Activated T-helper 17 cell treated with anti-CD3 and anti-CD28 coated beads, Interleukin-2, amount 50 U/mL, for 72 hours (primary cell): ENCODE measurements at regions not wholly inside any gene's neighbourhood (a gene's known extent, or its start where the extent isn't known, plus 50 kb on each side); places are given as distances from the start of the nearest gene placed in this dataset.
"Not testable (repeated sequence)": the region's sequence is repeated elsewhere in the genome, so short reads cannot be mapped to it uniquely, and the experiment has no call there.

Experiments
- ATAC-seq: fragments of 150-1000 bp; cut with Tn5 transposase; replicated peaks from 2 replicates; pipeline ENCODE4 v1.10.0; 2021; ENCODE audit warnings: mild to moderate bottlenecking, moderate library complexity
- H3K27ac Mint-ChIP-seq: one replicate; pipeline ENCODE4 v1.8.0; 2022; ENCODE audit warnings: mixed read lengths
- H3K27me3 Mint-ChIP-seq: one replicate; pipeline ENCODE4 v1.8.0; 2022; ENCODE audit warnings: mixed read lengths
- H3K36me3 Mint-ChIP-seq: one replicate; pipeline ENCODE4 v1.8.0; 2022; ENCODE audit warnings: low read depth, mild to moderate bottlenecking, mixed read lengths
- H3K4me1 Mint-ChIP-seq: one replicate; pipeline ENCODE4 v1.8.0; 2022; ENCODE audit warnings: mixed read lengths
- H3K4me3 Mint-ChIP-seq: one replicate; pipeline ENCODE4 v1.8.0; 2022; ENCODE audit warnings: mild to moderate bottlenecking, mixed read lengths
- H3K9me3 Mint-ChIP-seq: one replicate; pipeline ENCODE4 v1.8.0; 2022; ENCODE audit warnings: mixed read lengths

GRCh38 chr7:120184866-120185265, 88.1 kb upstream of the KCND2 start:
- Mint-ChIP-seq H3K27me3 (no peaks in the 10 kb centered on the region), H3K4me3 (no peak overlapping the region), H3K27ac (no peak overlapping the region), H3K36me3 (no peaks in the 10 kb centered on the region), H3K4me1 (no peaks in the 10 kb centered on the region), H3K9me3 (peaks cover 8% of the 10 kb centered on the region)
- ATAC-seq, result no peak

- no peak for ATAC-seq
- Mint-ChIP-seq H3K4me3 (no peak overlapping the region), H3K36me3 (no peaks in the 10 kb centered on the region), H3K4me1 (no peaks in the 10 kb centered on the region), H3K9me3 (peaks cover 4% of the 10 kb centered on the region), H3K27me3 (no peaks in the 10 kb centered on the region), H3K27ac (no peak overlapping the region)
Observed at GRCh38 chr7:120185940-120186682, 86.9 kb upstream of the KCND2 start.

GRCh38 chr7:120186688-120187087, 86.3 kb upstream of the KCND2 start:
- ATAC-seq, result no peak
- H3K9me3 Mint-ChIP-seq, result peaks cover 4% of the 10 kb centered on the region
- no peaks in the 10 kb centered on the region for H3K4me1 Mint-ChIP-seq
- no peaks in the 10 kb centered on the region for H3K36me3 Mint-ChIP-seq
- H3K27me3 Mint-ChIP-seq, result no peaks in the 10 kb centered on the region
- no peak overlapping the region for H3K27ac Mint-ChIP-seq
- H3K4me3 Mint-ChIP-seq, result no peak overlapping the region

GRCh38 chr7:120189623-120190022, 83.4 kb upstream of the KCND2 start:
- Mint-ChIP-seq H3K4me3 (no peak overlapping the region), H3K27me3 (no peaks in the 10 kb centered on the region), H3K36me3 (no peaks in the 10 kb centered on the region), H3K9me3 (peaks cover 8% of the 10 kb centered on the region), H3K27ac (no peak overlapping the region), H3K4me1 (no peaks in the 10 kb centered on the region)
- ATAC-seq, result no peak

- no peaks in the 10 kb centered on the region for H3K36me3 Mint-ChIP-seq
- H3K9me3 Mint-ChIP-seq, result peaks cover 13% of the 10 kb centered on the region
- H3K27me3 Mint-ChIP-seq, result no peaks in the 10 kb centered on the region
- H3K4me3 Mint-ChIP-seq, result no peak overlapping the region
- ATAC-seq, result no peak
- no peaks in the 10 kb centered on the region for H3K4me1 Mint-ChIP-seq
- H3K27ac Mint-ChIP-seq, result no peak overlapping the region
Observed at GRCh38 chr7:120190109-120190508, 82.9 kb upstream of the KCND2 start.

DNA sequence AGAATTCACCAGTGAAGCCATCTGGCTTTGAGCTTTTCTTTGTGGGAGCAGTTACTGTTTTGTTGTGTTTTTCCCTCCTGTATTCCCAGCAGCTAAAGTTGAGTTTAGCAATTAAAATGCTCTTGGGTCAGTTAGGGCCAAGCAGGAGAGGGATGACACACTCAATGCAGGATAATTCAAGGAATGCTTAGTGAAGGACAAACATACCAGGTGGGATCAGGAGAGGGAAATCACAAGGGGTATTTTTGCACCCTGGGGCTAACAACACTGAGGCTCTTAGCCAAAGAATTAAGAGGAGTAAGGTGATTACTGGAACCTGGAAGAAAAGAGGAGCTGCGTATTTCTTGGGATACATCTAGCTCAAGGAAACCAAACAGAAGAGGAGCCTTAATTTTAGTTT, 82.4 kb upstream of the KCND2 start:
- Mint-ChIP-seq H3K27me3 (no peaks in the 10 kb centered on the region), H3K4me1 (no peaks in the 10 kb centered on the region), H3K9me3 (peaks cover 16% of the 10 kb centered on the region)

GRCh38 chr7:120191423-120191822, 81.6 kb upstream of the KCND2 start:
- H3K4me1 Mint-ChIP-seq, H3K36me3 Mint-ChIP-seq, H3K4me3 Mint-ChIP-seq, ATAC-seq, H3K27ac Mint-ChIP-seq, H3K27me3 Mint-ChIP-seq: not testable (repeated sequence)
- H3K9me3 Mint-ChIP-seq, result peaks cover 16% of the 10 kb centered on the region

More for the DNA sequence above, 82.4 kb upstream of the KCND2 start:
- no peak for ATAC-seq
- Mint-ChIP-seq H3K36me3 (no peaks in the 10 kb centered on the region), H3K27ac (no peak overlapping the region), H3K4me3 (no peak overlapping the region)

DNA sequence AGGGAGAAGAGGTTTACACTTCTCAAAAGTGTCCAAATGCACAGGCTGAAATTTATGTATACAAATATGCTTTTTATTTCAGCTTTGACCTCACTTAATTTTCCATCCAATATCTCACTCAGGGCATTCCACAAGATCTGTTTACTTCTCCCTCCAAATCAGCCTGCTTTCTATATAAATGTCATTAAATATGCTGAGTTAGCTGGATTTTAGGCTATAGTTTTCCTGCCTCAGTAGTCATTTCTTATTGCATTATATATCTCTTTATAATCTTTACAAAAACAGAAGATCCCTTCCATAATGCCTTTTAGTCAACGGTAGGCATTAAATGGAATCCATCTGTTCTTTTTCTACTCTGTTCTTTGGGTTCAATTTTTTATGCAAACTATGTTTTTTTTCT, 71.7 kb upstream of the KCND2 start:
- H3K36me3 Mint-ChIP-seq, result no peaks in the 10 kb centered on the region
- no peaks in the 10 kb centered on the region for H3K4me1 Mint-ChIP-seq

DNA sequence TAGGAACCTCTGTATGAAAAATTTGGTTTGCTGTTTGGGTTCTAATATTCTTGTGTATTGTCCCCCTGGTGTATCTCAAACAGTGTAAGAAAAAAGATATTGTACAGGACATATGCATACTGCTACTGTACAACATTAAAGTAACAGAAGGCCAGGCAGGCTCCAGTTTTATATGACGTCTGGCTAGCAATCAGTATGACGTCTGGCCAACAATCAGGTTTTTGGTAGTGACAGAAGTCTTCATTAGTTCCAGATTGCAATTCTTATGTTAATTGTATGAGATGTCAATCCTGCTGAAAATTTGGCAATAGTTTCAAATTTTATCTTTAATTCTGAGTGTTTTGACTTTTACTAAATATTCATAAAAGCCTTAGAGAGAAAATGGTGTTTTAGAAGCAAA, 67.9 kb upstream of the KCND2 start:
- Mint-ChIP-seq H3K27ac (no peak overlapping the region), H3K36me3 (no peaks in the 10 kb centered on the region), H3K9me3 (peaks cover 20% of the 10 kb centered on the region), H3K4me1 (no peaks in the 10 kb centered on the region), H3K27me3 (no peaks in the 10 kb centered on the region), H3K4me3 (no peak overlapping the region)
- no peak for ATAC-seq

More for the DNA sequence above, 71.7 kb upstream of the KCND2 start:
- ATAC-seq, result no peak
- no peak overlapping the region for H3K4me3 Mint-ChIP-seq
- no peaks in the 10 kb centered on the region for H3K27me3 Mint-ChIP-seq
- H3K9me3 Mint-ChIP-seq, result peaks cover 10% of the 10 kb centered on the region
- H3K27ac Mint-ChIP-seq, result no peak overlapping the region

- no peaks in the 10 kb centered on the region for H3K27me3 Mint-ChIP-seq
- H3K27ac Mint-ChIP-seq, result no peak overlapping the region
- no peaks in the 10 kb centered on the region for H3K36me3 Mint-ChIP-seq
- H3K4me3 Mint-ChIP-seq, result no peak overlapping the region
- ATAC-seq, result no peak
- peaks cover 11% of the 10 kb centered on the region for H3K9me3 Mint-ChIP-seq
- no peaks in the 10 kb centered on the region for H3K4me1 Mint-ChIP-seq
Observed at GRCh38 chr7:120207037-120207436, 65.9 kb upstream of the KCND2 start.

- no peak overlapping the region for H3K4me3 Mint-ChIP-seq
- no peaks in the 10 kb centered on the region for H3K4me1 Mint-ChIP-seq
- no peaks in the 10 kb centered on the region for H3K36me3 Mint-ChIP-seq
- ATAC-seq, result no peak
- peaks cover 3% of the 10 kb centered on the region for H3K9me3 Mint-ChIP-seq
- H3K27me3 Mint-ChIP-seq, result no peaks in the 10 kb centered on the region
- no peak overlapping the region for H3K27ac Mint-ChIP-seq
Observed at GRCh38 chr7:120215654-120216053, 57.3 kb upstream of the KCND2 start.

GRCh38 chr7:120216947-120217346, 56.0 kb upstream of the KCND2 start:
- H3K27ac Mint-ChIP-seq, result no peak overlapping the region

GRCh38 chr7:120218712-120219111, 54.3 kb upstream of the KCND2 start:
- Mint-ChIP-seq H3K4me1 (no peaks in the 10 kb centered on the region), H3K36me3 (no peaks in the 10 kb centered on the region), H3K9me3 (peaks cover 3% of the 10 kb centered on the region), H3K4me3 (no peak overlapping the region), H3K27me3 (no peaks in the 10 kb centered on the region), H3K27ac (no peak overlapping the region)
- ATAC-seq, result no peak

More at GRCh38 chr7:120216947-120217346, 56.0 kb upstream of the KCND2 start:
- Mint-ChIP-seq H3K4me3 (no peak overlapping the region), H3K4me1 (no peaks in the 10 kb centered on the region), H3K9me3 (peaks cover 3% of the 10 kb centered on the region), H3K36me3 (no peaks in the 10 kb centered on the region), H3K27me3 (no peaks in the 10 kb centered on the region)
- no peak for ATAC-seq

GRCh38 chr7:120221666-120222065, 51.3 kb upstream of the KCND2 start:
- H3K27me3 Mint-ChIP-seq, result no peaks in the 10 kb centered on the region
- H3K27ac Mint-ChIP-seq, result no peak overlapping the region
- H3K9me3 Mint-ChIP-seq, result peaks cover 3% of the 10 kb centered on the region
- H3K4me1 Mint-ChIP-seq, result no peaks in the 10 kb centered on the region
- H3K36me3 Mint-ChIP-seq, result no peaks in the 10 kb centered on the region
- no peak overlapping the region for H3K4me3 Mint-ChIP-seq
- ATAC-seq, result no peak
